GM18867 (cell line): ENCODE measurements at regions not wholly inside any gene's neighbourhood (a gene's known extent, or its start where the extent isn't known, plus 50 kb on each side); places are given as distances from the start of the nearest gene placed in this dataset.

Experiments
- ATAC-seq: cut with Tn5 transposase; IDR thresholded peaks from one replicate; pipeline ENCODE4 v1.9.1; 2021; ENCODE audit warnings: mild to moderate bottlenecking, moderate library complexity; ENCODE audit not compliant: unreplicated experiment

DNA sequence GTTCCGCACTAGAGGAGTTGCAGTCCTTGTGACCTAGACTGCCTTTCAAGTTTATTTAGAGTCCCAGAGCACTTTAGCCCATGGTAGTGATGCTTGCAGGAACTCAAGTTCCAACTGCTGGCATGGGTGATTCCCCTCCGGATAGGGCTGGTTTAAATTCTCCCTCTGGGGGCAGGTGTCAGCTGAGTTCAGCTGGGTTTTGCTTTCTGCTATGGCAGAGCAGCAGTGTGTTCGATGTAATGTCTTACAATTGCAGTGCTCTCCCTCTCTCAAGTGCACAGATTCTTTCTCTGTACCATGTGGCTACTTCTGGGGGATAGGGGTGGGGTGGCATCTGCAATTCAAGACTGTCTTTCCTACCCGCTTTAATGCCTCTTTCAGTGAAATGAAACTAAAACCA is 164.8 kb upstream of the ZIC3 start:
- no peak for ATAC-seq

- no peak for ATAC-seq
These were observed 178.3 kb upstream of the ZIC3 start for GRCh38 chrX:137387646-137388045.

- ATAC-seq, result no peak
These were observed 199.8 kb upstream of the ZIC3 start for GRCh38 chrX:137366018-137366633.

GRCh38 chrX:137363559-137363958 is 202.4 kb upstream of the ZIC3 start:
- no peak for ATAC-seq

DNA sequence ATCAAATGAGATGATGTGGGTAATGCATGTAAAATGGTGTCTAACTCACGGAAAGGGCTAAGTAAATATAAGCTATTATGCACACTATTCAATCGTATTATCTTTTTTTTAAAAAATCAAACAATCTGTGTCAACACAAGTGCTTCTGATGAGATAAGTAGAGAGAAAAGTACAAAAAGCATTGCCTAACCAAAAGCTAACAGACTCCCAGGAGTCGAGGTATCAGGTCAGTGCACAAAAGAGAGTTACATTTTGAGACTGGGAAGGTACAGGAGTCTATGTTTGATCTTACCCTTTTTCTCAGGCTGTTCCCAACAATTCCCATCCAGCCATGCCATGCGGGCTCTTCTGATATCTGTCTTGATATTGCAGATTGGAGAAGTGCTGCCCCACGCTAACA is 203.3 kb upstream of the ZIC3 start:
- ATAC-seq, result no peak

DNA sequence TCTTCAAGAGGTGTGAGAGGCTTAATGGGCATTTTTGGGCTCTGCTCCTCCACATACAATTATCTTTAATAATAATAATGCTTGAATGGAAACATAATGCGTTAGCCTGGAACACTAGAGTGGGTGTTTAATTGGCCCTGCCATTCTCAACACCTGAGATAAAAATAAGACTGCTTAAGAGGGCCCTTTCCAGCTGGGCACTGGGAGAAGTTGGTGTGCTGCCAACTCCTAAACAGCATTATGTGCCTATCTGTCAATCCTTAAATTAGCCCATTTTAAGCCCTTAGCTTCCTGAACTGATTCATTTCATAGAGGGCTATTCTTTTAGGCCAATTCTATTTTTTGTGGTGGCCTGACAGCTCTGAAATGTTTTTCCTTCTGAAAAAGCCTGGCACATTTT is 211.1 kb upstream of the ZIC3 start:
- ATAC-seq, result no peak

- ATAC-seq, result peak; percentile 41
These were observed 212.5 kb upstream of the ZIC3 start for GRCh38 chrX:137353404-137353803.

DNA sequence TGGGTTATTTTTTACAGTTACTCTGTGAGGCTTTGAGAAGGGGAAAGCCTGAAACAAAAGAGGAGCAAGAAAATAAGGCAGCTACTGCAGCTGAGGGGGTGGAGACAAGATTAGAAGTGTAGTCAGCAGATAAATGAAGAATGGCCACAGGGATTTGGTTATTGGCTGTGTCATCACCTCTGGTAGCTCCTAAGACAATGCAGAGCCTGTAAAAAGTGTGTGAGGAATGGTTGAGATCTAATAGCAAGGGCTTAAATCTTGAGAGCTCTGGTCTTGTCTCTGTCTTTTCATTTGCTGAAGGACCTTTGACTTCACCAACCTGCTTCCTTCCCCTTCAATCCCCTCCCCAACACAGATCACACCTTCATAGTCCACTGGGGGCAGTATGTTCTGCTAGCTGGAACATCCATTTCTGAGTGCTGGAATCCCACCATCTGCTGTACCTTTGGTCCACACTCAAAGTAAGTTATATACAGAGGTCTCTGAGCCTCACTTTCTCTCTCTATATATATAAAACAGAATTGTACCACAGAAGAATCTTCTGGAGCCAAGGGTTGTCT is 213.7 kb upstream of the ZIC3 start:
- no peak for ATAC-seq

DNA sequence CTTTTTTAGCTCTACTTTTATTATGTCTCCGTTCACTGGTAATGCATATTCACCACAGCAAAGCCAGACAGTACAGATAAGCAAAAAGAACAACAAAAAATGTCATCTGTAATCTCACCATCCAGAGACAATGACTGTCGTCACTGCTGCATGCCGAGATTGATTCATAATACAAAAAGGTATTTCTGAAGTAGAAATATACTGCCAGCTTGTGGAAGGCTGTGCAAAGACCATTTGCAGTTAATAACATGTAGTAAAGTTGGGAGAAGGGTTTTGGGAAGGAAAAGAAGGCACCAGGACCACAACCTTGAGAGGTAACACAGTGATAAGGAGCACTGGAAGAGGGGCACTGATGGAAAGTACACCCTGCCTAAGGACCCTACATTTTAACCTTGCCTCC is 223.0 kb upstream of the ZIC3 start:
- ATAC-seq, result no peak

DNA sequence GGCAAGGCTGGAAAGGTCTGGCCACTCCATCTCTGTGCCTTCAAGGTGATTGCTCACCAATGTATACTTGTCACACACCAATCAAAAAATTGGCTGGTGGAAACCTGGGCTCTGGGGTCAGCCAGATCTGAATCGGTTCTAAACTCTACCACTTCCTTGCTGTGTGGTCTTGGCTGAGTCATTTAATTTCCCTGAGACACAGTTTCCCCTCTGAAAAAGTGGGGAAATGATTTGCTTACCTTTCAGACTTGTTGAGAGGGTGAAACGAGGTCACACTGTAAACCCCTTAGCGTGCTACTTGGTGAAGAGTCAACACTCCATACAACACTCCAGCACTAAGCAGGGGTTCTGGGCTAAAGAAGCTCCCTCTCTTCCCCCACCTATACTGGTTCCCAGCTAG is 252.3 kb upstream of the ZIC3 start:
- ATAC-seq, result no peak

DNA sequence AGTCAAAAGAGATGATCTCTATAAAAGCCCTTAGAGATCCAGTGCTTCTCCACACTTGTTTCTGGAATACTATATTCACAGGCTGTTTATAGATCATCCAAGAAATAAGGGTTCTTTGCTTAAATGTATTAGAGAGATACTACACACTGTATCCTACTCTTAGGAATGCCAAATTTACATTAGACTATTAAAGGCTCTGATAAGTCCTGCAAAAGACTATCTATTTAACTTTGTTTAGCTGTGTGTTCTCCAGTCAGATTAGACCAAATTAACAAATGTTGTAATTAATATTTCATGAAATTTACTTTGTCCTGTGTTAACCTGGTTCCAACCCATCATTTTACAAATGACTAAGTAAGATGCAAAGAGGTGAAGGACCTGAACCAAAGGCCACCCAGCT is 260.5 kb upstream of the ZIC3 start:
- no peak for ATAC-seq

DNA sequence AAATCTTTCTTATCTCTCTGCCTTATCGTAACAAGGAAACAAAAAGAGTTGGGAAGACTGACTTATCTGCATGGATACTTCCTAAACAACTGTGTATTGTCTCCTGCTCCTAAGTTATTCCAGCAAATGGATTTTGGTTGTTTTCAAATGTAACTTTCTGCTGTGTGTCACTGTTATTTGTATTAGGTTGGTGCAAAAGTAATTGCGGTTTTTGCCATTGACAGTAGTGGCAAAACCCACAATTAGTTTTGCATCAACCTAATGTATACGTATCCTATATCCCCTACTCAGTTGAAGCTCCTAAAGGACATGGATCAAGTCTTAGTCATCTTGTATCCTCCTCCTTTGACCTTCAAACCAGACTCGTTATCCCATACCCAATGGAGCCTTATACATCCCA is 263.4 kb upstream of the GPR101 start:
- no peak for ATAC-seq

DNA sequence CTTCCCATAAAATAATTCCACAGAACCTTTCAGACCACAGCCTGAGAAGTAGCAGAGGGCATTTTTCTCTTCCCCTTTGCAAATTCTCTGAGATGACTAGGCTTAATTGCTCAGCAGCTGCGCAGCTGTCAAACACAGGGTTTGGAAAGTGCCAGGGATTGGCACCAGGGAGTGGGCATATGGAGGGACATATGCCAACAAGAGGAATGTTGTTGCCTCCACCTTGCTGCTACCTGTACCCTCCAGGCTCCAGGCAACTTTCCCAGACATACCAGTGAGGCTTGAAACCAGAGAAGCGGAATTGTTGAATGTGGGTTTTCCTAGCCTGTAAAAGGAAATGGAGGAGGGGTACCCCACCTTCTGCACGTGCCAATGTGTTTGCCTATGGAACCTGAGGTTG is 256.2 kb upstream of the GPR101 start:
- ATAC-seq, result no peak

GRCh38 chrX:137287191-137287590 is 253.4 kb upstream of the GPR101 start:
- no peak for ATAC-seq

GRCh38 chrX:137286423-137286822 is 252.6 kb upstream of the GPR101 start:
- ATAC-seq, result no peak

DNA sequence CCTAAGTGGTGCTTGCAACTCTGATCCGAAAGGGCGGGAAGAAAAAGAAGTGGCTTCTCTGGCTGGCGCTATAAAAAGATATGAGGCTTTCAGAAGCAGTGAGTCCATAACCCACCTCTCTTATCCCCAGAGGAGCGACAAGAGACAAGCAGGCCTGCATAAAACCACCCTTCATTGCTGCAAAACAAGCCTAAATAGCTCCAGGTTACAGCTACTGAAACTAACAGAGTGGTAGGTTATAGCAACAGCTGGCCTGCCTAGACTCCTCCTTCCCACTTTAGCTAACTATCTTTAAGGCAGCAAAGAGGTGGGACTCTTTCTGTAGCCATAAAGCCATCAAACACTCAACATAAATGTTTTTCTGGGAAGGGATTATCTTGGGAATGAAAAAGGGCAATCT is 245.0 kb upstream of the GPR101 start:
- ATAC-seq, result no peak

GRCh38 chrX:137263374-137263773 is 229.6 kb upstream of the GPR101 start:
- ATAC-seq, result no peak

GRCh38 chrX:137245183-137245582 is 211.4 kb upstream of the GPR101 start:
- no peak for ATAC-seq

DNA sequence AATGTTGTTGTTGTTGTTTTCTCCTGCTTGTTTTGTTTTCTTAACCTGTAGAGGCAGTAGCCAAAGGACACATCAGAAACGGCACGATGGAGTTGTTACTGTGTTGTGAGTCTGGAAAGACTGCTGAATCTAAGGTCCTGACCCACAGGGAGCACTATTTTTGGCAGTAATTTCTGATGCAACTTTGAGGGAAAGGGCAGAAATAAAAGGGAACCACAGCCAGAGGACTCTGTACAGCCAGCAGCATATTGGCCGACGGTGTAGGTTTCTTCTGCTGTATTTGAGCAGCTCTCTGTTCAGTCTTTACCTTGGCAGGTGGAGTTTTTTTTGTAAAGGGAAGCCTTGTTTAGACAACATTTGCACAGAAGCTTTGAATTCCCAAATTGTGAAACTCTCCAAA is 203.0 kb upstream of the GPR101 start:
- ATAC-seq, result no peak

GRCh38 chrX:137234651-137235402 is 201.0 kb upstream of the GPR101 start:
- ATAC-seq, result no peak

DNA sequence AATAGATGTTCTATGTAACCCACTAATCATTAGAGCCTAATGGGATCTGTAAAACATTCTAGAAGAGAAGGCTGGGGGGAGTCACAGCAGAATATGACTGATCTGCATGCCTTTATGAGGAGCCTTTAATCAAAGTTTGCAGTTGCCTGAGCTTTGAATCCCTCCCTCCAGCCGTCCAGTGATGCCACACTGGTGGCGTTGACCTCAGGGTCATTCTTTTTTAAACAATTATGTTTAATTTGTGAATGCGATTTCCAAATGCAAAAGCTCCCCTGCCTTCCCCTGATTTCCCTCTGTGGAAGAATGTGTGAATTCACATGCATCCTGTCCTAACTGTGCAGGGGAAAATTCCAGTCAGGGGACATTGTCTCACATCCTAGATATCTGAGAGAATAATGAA is 199.7 kb upstream of the GPR101 start:
- no peak for ATAC-seq

- ATAC-seq, result no peak
These were observed 193.4 kb upstream of the GPR101 start for GRCh38 chrX:137227151-137227550.

DNA sequence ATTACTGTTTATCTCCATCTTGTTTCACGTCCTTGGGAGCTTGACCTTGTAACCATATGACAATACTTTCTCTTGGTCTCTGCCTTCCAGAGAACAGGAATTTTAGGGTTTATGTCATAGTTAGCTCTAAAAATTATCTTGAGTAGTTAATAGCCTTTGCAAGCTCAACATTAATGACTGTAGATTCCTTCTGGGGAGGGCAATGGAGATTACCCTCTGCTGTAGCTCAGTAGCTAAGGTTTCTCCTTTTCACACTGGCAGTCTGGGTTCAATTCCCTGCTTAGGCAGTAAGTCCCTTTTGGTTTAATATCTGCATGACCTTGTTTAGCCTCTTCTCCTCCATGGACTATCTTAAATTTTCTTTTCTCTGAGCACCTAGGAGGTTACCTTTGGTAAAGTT is 181.7 kb upstream of the GPR101 start:
- ATAC-seq, result no peak
